ENCODE measurements at regions not wholly inside any gene's neighbourhood (a gene's known extent, or its start where the extent isn't known, plus 50 kb on each side); places are given as distances from the start of the nearest gene placed in this dataset.

- TF ChIP-seq, protein P1, sequence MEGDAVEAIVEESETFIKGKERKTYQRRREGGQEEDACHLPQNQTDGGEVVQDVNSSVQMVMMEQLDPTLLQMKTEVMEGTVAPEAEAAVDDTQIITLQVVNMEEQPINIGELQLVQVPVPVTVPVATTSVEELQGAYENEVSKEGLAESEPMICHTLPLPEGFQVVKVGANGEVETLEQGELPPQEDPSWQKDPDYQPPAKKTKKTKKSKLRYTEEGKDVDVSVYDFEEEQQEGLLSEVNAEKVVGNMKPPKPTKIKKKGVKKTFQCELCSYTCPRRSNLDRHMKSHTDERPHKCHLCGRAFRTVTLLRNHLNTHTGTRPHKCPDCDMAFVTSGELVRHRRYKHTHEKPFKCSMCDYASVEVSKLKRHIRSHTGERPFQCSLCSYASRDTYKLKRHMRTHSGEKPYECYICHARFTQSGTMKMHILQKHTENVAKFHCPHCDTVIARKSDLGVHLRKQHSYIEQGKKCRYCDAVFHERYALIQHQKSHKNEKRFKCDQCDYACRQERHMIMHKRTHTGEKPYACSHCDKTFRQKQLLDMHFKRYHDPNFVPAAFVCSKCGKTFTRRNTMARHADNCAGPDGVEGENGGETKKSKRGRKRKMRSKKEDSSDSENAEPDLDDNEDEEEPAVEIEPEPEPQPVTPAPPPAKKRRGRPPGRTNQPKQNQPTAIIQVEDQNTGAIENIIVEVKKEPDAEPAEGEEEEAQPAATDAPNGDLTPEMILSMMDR (IDR thresholded peaks at IDR 0.05; ENCODE audit: insufficient read depth, low read depth, low read length), result no peak
- TF ChIP-seq EZH2 (IDR thresholded peaks at IDR 0.05; ENCODE audit: insufficient read depth, low read length), result no peak
Observed at GRCh38 chr13:47632311-47632710, 368.8 kb downstream of the SUCLA2 start.

Measured in astrocyte (in vitro differentiated cells and primary cell).